Sigmoid colon (tissue), 4 donors: ENCODE measurements at regions not wholly inside any gene's neighbourhood (a gene's known extent, or its start where the extent isn't known, plus 50 kb on each side); places are given as distances from the start of the nearest gene placed in this dataset.

ENCODE experiments used
- EP300 ChIP-seq, 4 donors: sonication (generic); formaldehyde crosslinking; IDR thresholded peaks; one replicate each; pipeline ENCODE4 v1.6.1; 2017; ENCODE audit warnings: antibody characterized with exemption in 4 of 4
- POLR2A ChIP-seq, 2 donors: fragments of 450-650 bp; IDR thresholded peaks; one replicate each; pipeline ENCODE4 v1.6.1; 2016; ENCODE audit warnings: antibody characterized with exemption in 2 of 2, mild to moderate bottlenecking in 2 of 2, moderate library complexity in 2 of 2
- TF ChIP-seq, protein P1 (sequence below), 4 experiments: fragments of 450-650 bp in 3 of 4; fragments of 200-600 bp in 1 of 4; IDR thresholded peaks; one replicate each; pipeline ENCODE4 v1.5.1; 2016 to 2019; ENCODE audit warnings: antibody characterized with exemption in 4 of 4, mild to moderate bottlenecking in 3 of 4, moderate library complexity in 2 of 4

GRCh38 chr12:92478692-92479091 lies 224.1 kb upstream of the PLEKHG7 start:
- TF ChIP-seq, protein P1, sequence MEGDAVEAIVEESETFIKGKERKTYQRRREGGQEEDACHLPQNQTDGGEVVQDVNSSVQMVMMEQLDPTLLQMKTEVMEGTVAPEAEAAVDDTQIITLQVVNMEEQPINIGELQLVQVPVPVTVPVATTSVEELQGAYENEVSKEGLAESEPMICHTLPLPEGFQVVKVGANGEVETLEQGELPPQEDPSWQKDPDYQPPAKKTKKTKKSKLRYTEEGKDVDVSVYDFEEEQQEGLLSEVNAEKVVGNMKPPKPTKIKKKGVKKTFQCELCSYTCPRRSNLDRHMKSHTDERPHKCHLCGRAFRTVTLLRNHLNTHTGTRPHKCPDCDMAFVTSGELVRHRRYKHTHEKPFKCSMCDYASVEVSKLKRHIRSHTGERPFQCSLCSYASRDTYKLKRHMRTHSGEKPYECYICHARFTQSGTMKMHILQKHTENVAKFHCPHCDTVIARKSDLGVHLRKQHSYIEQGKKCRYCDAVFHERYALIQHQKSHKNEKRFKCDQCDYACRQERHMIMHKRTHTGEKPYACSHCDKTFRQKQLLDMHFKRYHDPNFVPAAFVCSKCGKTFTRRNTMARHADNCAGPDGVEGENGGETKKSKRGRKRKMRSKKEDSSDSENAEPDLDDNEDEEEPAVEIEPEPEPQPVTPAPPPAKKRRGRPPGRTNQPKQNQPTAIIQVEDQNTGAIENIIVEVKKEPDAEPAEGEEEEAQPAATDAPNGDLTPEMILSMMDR (IDR thresholded peaks at IDR 0.05): no peak
- TF ChIP-seq EP300 (IDR thresholded peaks at IDR 0.05) (no peak), POLR2A (IDR thresholded peaks at IDR 0.05) (no peak)
